PC-9 (cell line): ENCODE measurements at regions not wholly inside any gene's neighbourhood (a gene's known extent, or its start where the extent isn't known, plus 50 kb on each side); places are given as distances from the start of the nearest gene placed in this dataset.

Source experiments
- BruUV-seq: library from RNA; stranded (reverse); fragments of 400-500 nt; replicated peaks from 2 replicates; lab custom pipeline; 2021; lab: Mats Ljungman, UMichigan
- CTCF ChIA-PET: fragments of 300-600 bp; sonication (Branson Sonifier 250); formaldehyde crosslinking; loops from one replicate; lab custom pipeline; 2022; ENCODE audit warnings: antibody characterized with exemption; lab: Charles Lee
- POLR2A ChIA-PET: fragments of 300-600 bp; sonication (Branson Sonifier 250); formaldehyde crosslinking; loops from one replicate; lab custom pipeline; 2022; ENCODE audit warnings: antibody characterized with exemption; ENCODE audit not compliant: unreplicated experiment; lab: Charles Lee
- DNase-seq, 2 experiments: peaks; one replicate each; pipeline versions ENCODE4 v3.0.0 to v3.0.0-alpha.2; 2015 to 2022; ENCODE audit warnings: mixed read lengths in 1 of 2
- H2AFZ ChIP-seq: fragments of 200-600 bp; sonication (generic); 2 replicates; pipeline ENCODE4 v1.8.1; 2017; ENCODE audit warnings: antibody characterized with exemption
- H3F3A ChIP-seq: fragments of 200-600 bp; sonication (generic); 2 replicates; pipeline ENCODE4 v1.8.1; 2017; ENCODE audit warnings: antibody characterized with exemption, mild to moderate bottlenecking, low read depth; ENCODE audit not compliant: insufficient read depth
- H3K27ac ChIP-seq: fragments of 200-600 bp; sonication (generic); 2 replicates; pipeline ENCODE4 v1.6.1; 2016; ENCODE audit warnings: mixed run types
- H3K27me3 ChIP-seq: fragments of 200-600 bp; sonication (generic); 2 replicates; pipeline ENCODE4 v1.6.1; 2016; ENCODE audit warnings: low read depth, mixed run types; ENCODE audit not compliant: insufficient read depth
- H3K36me3 ChIP-seq: fragments of 200-600 bp; sonication (generic); 2 replicates; pipeline ENCODE4 v1.6.1; 2016; ENCODE audit warnings: low read depth, mixed run types
- H3K4me1 ChIP-seq: fragments of 200-600 bp; sonication (generic); replicated peaks from 2 replicates; pipeline ENCODE4 v1.6.1; 2016; ENCODE audit warnings: mixed run types; ENCODE audit not compliant: insufficient read depth
- H3K4me2 ChIP-seq: fragments of 200-600 bp; sonication (generic); 2 replicates; pipeline ENCODE4 v1.6.1; 2017; ENCODE audit warnings: mixed run types
- H3K4me3 ChIP-seq: fragments of 200-600 bp; sonication (generic); 2 replicates; pipeline ENCODE4 v1.6.1; 2016; ENCODE audit warnings: mixed run types
- H3K79me2 ChIP-seq: fragments of 200-600 bp; sonication (generic); 2 replicates; pipeline ENCODE4 v1.6.1; 2017; ENCODE audit warnings: low read depth, mixed run types
- H3K9me2 ChIP-seq: fragments of 200-600 bp; sonication (generic); 2 replicates; pipeline ENCODE4 v1.8.1; 2017; ENCODE audit warnings: mild to moderate bottlenecking; ENCODE audit not compliant: insufficient read depth
- H3K9me3 ChIP-seq: fragments of 200-600 bp; sonication (generic); 2 replicates; pipeline ENCODE4 v1.8.1; 2016; ENCODE audit warnings: low read depth; ENCODE audit not compliant: insufficient read depth
- H4K20me1 ChIP-seq: fragments of 200-600 bp; sonication (generic); 2 replicates; pipeline ENCODE4 v1.8.1; 2017; ENCODE audit not compliant: insufficient read depth
- EZH2 ChIP-seq: fragments of 200-600 bp; sonication (generic); IDR thresholded peaks from 2 replicates; pipeline ENCODE4 v1.8.0; 2017; ENCODE audit warnings: antibody characterized with exemption, low read depth
- intact Hi-C: fragments of 100-400 bp; cut with micrococcal nuclease; formaldehyde crosslinking; loops from one replicate; pipeline ENCODE4 v1.10.0; 2022; ENCODE audit not compliant: unreplicated experiment
- TF ChIP-seq, protein P1 (sequence below): fragments of 200-600 bp; sonication (generic); conservative IDR thresholded peaks from 2 replicates; pipeline ENCODE4 v1.6.1; 2017; ENCODE audit warnings: mixed run types, antibody characterized with exemption, mild to moderate bottlenecking, moderate library complexity

GRCh38 chr5:14059810-14060209 is 83.3 kb upstream of the TRIO start:
- Histone ChIP-seq H2AFZ (no peak overlapping the region), H3K79me2 (no peaks in the 10 kb centered on the region), H4K20me1 (no peaks in the 10 kb centered on the region), H3K9me2 (no peaks in the 10 kb centered on the region), H3K4me2 (no peak overlapping the region), H3K4me3 (no peak overlapping the region), H3K27me3 (no peaks in the 10 kb centered on the region), H3F3A (no peaks in the 10 kb centered on the region), H3K4me1 (no peaks in the 10 kb centered on the region), H3K36me3 (no peaks in the 10 kb centered on the region), H3K27ac (no peak overlapping the region), H3K9me3 (no peaks in the 10 kb centered on the region)
- no peak for DNase-seq
- BruUV-seq, result no TSS peak
- TF ChIP-seq, protein P1, sequence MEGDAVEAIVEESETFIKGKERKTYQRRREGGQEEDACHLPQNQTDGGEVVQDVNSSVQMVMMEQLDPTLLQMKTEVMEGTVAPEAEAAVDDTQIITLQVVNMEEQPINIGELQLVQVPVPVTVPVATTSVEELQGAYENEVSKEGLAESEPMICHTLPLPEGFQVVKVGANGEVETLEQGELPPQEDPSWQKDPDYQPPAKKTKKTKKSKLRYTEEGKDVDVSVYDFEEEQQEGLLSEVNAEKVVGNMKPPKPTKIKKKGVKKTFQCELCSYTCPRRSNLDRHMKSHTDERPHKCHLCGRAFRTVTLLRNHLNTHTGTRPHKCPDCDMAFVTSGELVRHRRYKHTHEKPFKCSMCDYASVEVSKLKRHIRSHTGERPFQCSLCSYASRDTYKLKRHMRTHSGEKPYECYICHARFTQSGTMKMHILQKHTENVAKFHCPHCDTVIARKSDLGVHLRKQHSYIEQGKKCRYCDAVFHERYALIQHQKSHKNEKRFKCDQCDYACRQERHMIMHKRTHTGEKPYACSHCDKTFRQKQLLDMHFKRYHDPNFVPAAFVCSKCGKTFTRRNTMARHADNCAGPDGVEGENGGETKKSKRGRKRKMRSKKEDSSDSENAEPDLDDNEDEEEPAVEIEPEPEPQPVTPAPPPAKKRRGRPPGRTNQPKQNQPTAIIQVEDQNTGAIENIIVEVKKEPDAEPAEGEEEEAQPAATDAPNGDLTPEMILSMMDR, result no peak
- TF ChIP-seq EZH2, result no peak
- ChIA-PET CTCF (no interaction called here), POLR2A (no interaction called here)
- intact Hi-C loops, result no loop called here

DNA sequence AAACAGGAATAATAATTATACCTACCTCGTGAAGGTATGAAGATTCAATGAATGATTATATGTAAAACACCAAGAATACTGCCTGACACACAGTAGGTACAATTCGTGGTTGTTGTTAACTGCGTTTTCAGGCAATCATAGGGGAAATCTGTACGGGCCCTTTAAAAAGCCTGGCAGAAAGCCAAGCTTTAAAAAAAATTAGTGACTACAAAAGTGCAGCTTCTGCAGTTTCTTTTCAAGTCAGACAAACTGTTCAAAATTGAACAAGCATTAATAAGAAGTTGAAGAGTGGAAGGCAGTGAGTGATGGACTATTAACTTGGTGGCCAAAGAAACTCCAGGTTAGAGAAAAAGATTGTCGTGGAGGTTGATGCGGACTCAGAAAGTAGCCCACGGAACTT is 85.9 kb upstream of the TRIO start:
- TF ChIP-seq EZH2, result no peak
- TF ChIP-seq, protein P1, result no peak
- Histone ChIP-seq H3K4me1 (no peaks in the 10 kb centered on the region), H3K36me3 (no peaks in the 10 kb centered on the region), H3K79me2 (no peaks in the 10 kb centered on the region), H3K4me2 (no peak overlapping the region), H3K27ac (no peak overlapping the region), H3K4me3 (no peak overlapping the region), H3K27me3 (no peaks in the 10 kb centered on the region), H3K9me2 (no peaks in the 10 kb centered on the region), H3F3A (0 out of 2 replicates have a peak, but pooled peaks cover 6% of the 10 kb centered on the region), H2AFZ (no peak overlapping the region), H3K9me3 (no peaks in the 10 kb centered on the region), H4K20me1 (no peaks in the 10 kb centered on the region)
- no TSS peak for BruUV-seq
- ChIA-PET CTCF (no interaction called here), POLR2A (no interaction called here)
- intact Hi-C loops, result no loop called here
- DNase-seq, result no peak

GRCh38 chr5:14056039-14056438 is 87.1 kb upstream of the TRIO start:
- BruUV-seq, result no TSS peak
- Histone ChIP-seq H2AFZ (no peak overlapping the region), H3K27me3 (no peaks in the 10 kb centered on the region), H3K9me2 (no peaks in the 10 kb centered on the region), H3F3A (0 out of 2 replicates have a peak, but pooled peaks cover 6% of the 10 kb centered on the region), H3K9me3 (no peaks in the 10 kb centered on the region), H3K4me3 (no peak overlapping the region), H3K4me1 (no peaks in the 10 kb centered on the region), H3K79me2 (no peaks in the 10 kb centered on the region), H3K36me3 (no peaks in the 10 kb centered on the region), H3K27ac (no peak overlapping the region), H3K4me2 (no peak overlapping the region), H4K20me1 (no peaks in the 10 kb centered on the region)
- CTCF ChIA-PET, result no interaction called here
- TF ChIP-seq EZH2, result no peak
- TF ChIP-seq, protein P1, result no peak
- DNase-seq, result no peak
- intact Hi-C loops, result no loop called here
- POLR2A ChIA-PET, result no interaction called here
